ENCODE measurements at regions not wholly inside any gene's neighbourhood (a gene's known extent, or its start where the extent isn't known, plus 50 kb on each side); places are given as distances from the start of the nearest gene placed in this dataset.

DNA sequence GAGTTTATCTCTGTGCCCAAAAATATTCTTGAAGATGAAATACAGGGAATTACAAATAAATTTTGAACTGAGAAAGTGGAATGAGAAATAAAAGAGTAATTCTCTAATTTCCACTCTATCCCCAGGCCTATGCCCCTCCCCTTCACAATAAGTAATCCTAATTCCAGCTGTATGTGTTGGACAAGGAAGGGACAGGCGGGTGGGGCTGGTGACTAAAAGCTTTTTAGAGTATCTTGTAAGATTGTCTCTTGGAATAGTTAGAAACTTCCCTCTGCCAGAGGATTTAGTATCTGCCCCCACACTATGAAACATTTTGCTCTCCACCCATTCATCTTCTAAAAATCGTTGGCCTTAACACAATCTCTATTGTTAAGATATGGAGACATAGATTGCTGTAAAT, 199.2 kb downstream of the MBL2 start:
- Histone ChIP-seq H3K36me3 (ENCODE audit: insufficient read depth, low read length) (no peaks in the 10 kb centered on the region), H3K27ac (ENCODE audit: low read depth, low read length) (no peak overlapping the region), H3K4me3 (ENCODE audit: insufficient read depth, low read depth, low read length) (no peak overlapping the region), H3K4me1 (ENCODE audit: insufficient read depth, low read length) (no peaks in the 10 kb centered on the region), H2AFZ (ENCODE audit: low read depth, low read length) (no peak overlapping the region), H3K4me2 (ENCODE audit: low read length) (no peak overlapping the region), H4K20me1 (ENCODE audit: insufficient read depth, low read length) (no peaks in the 10 kb centered on the region), H3K27me3 (ENCODE audit: insufficient read depth, low read length) (no peaks in the 10 kb centered on the region), H3K9me3 (ENCODE audit: insufficient read depth, low read depth, low read length) (no peaks in the 10 kb centered on the region), H3K79me2 (ENCODE audit: insufficient read depth, low read length) (no peaks in the 10 kb centered on the region), H3K9ac (ENCODE audit: low read length) (no peak overlapping the region)
- H3K36me3 Mint-ChIP-seq (ENCODE audit: low read depth, unreplicated experiment), result no peaks in the 10 kb centered on the region
- H3K4me1 Mint-ChIP-seq (ENCODE audit: low read depth, unreplicated experiment), result peaks cover under 1% of the 10 kb centered on the region
- no peaks in the 10 kb centered on the region for H3K27me3 Mint-ChIP-seq (ENCODE audit: low read depth, unreplicated experiment)
- H3K4me3 Mint-ChIP-seq (ENCODE audit: unreplicated experiment), result no peak overlapping the region
- H3K27ac Mint-ChIP-seq (ENCODE audit: unreplicated experiment), result no peak overlapping the region
- H3K9me3 Mint-ChIP-seq (ENCODE audit: unreplicated experiment), result no peaks in the 10 kb centered on the region
- FAIRE-seq, result no peak
- TF ChIP-seq, protein P1, sequence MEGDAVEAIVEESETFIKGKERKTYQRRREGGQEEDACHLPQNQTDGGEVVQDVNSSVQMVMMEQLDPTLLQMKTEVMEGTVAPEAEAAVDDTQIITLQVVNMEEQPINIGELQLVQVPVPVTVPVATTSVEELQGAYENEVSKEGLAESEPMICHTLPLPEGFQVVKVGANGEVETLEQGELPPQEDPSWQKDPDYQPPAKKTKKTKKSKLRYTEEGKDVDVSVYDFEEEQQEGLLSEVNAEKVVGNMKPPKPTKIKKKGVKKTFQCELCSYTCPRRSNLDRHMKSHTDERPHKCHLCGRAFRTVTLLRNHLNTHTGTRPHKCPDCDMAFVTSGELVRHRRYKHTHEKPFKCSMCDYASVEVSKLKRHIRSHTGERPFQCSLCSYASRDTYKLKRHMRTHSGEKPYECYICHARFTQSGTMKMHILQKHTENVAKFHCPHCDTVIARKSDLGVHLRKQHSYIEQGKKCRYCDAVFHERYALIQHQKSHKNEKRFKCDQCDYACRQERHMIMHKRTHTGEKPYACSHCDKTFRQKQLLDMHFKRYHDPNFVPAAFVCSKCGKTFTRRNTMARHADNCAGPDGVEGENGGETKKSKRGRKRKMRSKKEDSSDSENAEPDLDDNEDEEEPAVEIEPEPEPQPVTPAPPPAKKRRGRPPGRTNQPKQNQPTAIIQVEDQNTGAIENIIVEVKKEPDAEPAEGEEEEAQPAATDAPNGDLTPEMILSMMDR (IDR thresholded peaks at IDR 0.05; ENCODE audit: insufficient read depth, low read depth, low read length), result no peak
- TF ChIP-seq EZH2 (IDR thresholded peaks at IDR 0.05; ENCODE audit: insufficient read depth, low read length), result no peak
- no peak for DNase-seq (ENCODE audit: low read depth)

DNA sequence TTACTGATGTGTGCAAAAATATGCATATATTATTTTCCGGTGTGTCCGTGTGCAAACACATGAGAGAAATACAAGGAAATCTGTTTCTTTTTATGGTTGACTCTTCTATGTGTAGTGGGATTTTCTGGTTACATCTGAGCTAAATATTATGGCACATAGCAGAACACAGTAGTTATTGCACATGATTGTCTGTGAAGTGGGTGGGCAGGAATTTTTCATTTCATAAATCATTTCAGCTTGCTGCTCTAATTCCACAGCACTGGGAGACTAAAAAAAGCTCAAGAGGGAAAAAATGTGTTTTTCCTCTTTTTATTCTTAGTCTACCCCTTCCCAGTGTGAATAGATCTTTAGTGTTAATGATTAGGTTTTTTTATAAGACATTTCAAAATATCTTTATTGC, 197.9 kb downstream of the MBL2 start:
- DNase-seq (ENCODE audit: low read depth) (no peak), FAIRE-seq (no peak)
- Histone ChIP-seq H3K27me3 (ENCODE audit: insufficient read depth, low read length) (no peaks in the 10 kb centered on the region), H3K79me2 (ENCODE audit: insufficient read depth, low read length) (no peaks in the 10 kb centered on the region), H3K4me2 (ENCODE audit: low read length) (no peak overlapping the region), H4K20me1 (ENCODE audit: insufficient read depth, low read length) (no peaks in the 10 kb centered on the region), H2AFZ (ENCODE audit: low read depth, low read length) (no peak overlapping the region), H3K4me1 (ENCODE audit: insufficient read depth, low read length) (no peaks in the 10 kb centered on the region), H3K9me3 (ENCODE audit: insufficient read depth, low read depth, low read length) (no peaks in the 10 kb centered on the region), H3K4me3 (ENCODE audit: insufficient read depth, low read depth, low read length) (no peak overlapping the region), H3K9ac (ENCODE audit: low read length) (no peak overlapping the region), H3K27ac (ENCODE audit: low read depth, low read length) (no peak overlapping the region), H3K36me3 (ENCODE audit: insufficient read depth, low read length) (no peaks in the 10 kb centered on the region)
- H3K27me3 Mint-ChIP-seq (ENCODE audit: low read depth, unreplicated experiment), result no peaks in the 10 kb centered on the region
- H3K4me1 Mint-ChIP-seq (ENCODE audit: low read depth, unreplicated experiment), result peaks cover 5% of the 10 kb centered on the region
- TF ChIP-seq, protein P1 (IDR thresholded peaks at IDR 0.05; ENCODE audit: insufficient read depth, low read depth, low read length), result no peak
- TF ChIP-seq EZH2 (IDR thresholded peaks at IDR 0.05; ENCODE audit: insufficient read depth, low read length), result no peak
- no peak overlapping the region for H3K27ac Mint-ChIP-seq (ENCODE audit: unreplicated experiment)
- H3K4me3 Mint-ChIP-seq (ENCODE audit: unreplicated experiment), result no peak overlapping the region
- H3K36me3 Mint-ChIP-seq (ENCODE audit: low read depth, unreplicated experiment), result no peaks in the 10 kb centered on the region
- H3K9me3 Mint-ChIP-seq (ENCODE audit: unreplicated experiment), result peaks cover 2% of the 10 kb centered on the region

DNA sequence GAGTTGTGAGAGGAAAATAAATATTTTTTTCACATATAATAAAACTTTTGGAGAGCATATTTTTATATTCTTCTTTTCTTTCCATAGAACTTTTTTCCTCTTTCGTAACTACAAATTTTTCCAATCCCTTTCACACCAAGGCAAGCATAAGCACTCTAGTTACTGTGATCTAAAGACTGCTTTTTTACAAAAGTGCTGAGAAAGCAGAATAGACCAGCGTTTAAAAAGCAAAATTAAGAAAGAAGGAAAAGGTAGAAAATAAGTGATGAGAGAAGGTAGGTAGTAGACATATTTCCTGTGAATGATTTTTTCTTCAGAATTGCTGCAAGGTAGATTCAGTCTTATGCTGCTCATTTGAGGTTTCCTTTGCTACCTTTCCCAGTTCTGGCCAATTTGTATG, 195.5 kb downstream of the MBL2 start:
- H3K9ac ChIP-seq (ENCODE audit: low read length), result no peak overlapping the region
- no peak overlapping the region for H2AFZ ChIP-seq (ENCODE audit: low read depth, low read length)
- H3K4me2 ChIP-seq (ENCODE audit: low read length), result no peak overlapping the region
- Mint-ChIP-seq H3K27me3 (ENCODE audit: low read depth, unreplicated experiment) (no peaks in the 10 kb centered on the region), H3K4me1 (ENCODE audit: low read depth, unreplicated experiment) (peaks cover 5% of the 10 kb centered on the region), H3K27ac (ENCODE audit: unreplicated experiment) (no peak overlapping the region), H3K4me3 (ENCODE audit: unreplicated experiment) (no peak overlapping the region), H3K36me3 (ENCODE audit: low read depth, unreplicated experiment) (peaks cover 2% of the 10 kb centered on the region), H3K9me3 (ENCODE audit: unreplicated experiment) (peaks cover 5% of the 10 kb centered on the region)
- no peaks in the 10 kb centered on the region for H3K4me1 ChIP-seq (ENCODE audit: insufficient read depth, low read length)
- no peaks in the 10 kb centered on the region for H3K79me2 ChIP-seq (ENCODE audit: insufficient read depth, low read length)
- TF ChIP-seq, protein P1 (IDR thresholded peaks at IDR 0.05; ENCODE audit: insufficient read depth, low read depth, low read length), result no peak
- no peak overlapping the region for H3K27ac ChIP-seq (ENCODE audit: low read depth, low read length)
- FAIRE-seq (no peak), DNase-seq (ENCODE audit: low read depth) (no peak)
- no peaks in the 10 kb centered on the region for H3K27me3 ChIP-seq (ENCODE audit: insufficient read depth, low read length)
- no peaks in the 10 kb centered on the region for H4K20me1 ChIP-seq (ENCODE audit: insufficient read depth, low read length)
- no peak overlapping the region for H3K4me3 ChIP-seq (ENCODE audit: insufficient read depth, low read depth, low read length)
- H3K36me3 ChIP-seq (ENCODE audit: insufficient read depth, low read length), result no peaks in the 10 kb centered on the region
- H3K9me3 ChIP-seq (ENCODE audit: insufficient read depth, low read depth, low read length), result no peaks in the 10 kb centered on the region

Data from astrocyte (in vitro differentiated cells and primary cell).